GM23338 (cell line): ENCODE measurements at regions not wholly inside any gene's neighbourhood (a gene's known extent, or its start where the extent isn't known, plus 50 kb on each side); places are given as distances from the start of the nearest gene placed in this dataset.

ENCODE experiments used
- ATAC-seq: fragments of 200-7000 bp; cut with Tn5 transposase; 3 replicates; pipeline ENCODE4 v1.9.1; 2020
- DNase-seq: peaks from one replicate; pipeline ENCODE4 v3.0.0-alpha.2; 2015; ENCODE audit warnings: low spot score
- H2AFZ ChIP-seq: fragments of 200-600 bp; sonication (generic); 2 replicates; pipeline ENCODE4 v1.8.0; 2016; ENCODE audit warnings: antibody characterized with exemption, mild to moderate bottlenecking, moderate library complexity
- H3F3A ChIP-seq: fragments of 200-600 bp; sonication (generic); replicated peaks from 2 replicates; pipeline ENCODE4 v1.8.0; 2017; ENCODE audit warnings: antibody characterized with exemption, mixed run types, low read depth
- H3K27ac ChIP-seq: fragments of 200-600 bp; sonication (generic); 2 replicates; pipeline ENCODE4 v1.6.1; 2016; ENCODE audit warnings: low read depth
- H3K27me3 ChIP-seq: fragments of 200-600 bp; sonication (generic); 2 replicates; pipeline ENCODE4 v1.8.0; 2016; ENCODE audit warnings: mild to moderate bottlenecking, mixed run types, moderate library complexity; ENCODE audit not compliant: insufficient read depth
- H3K36me3 ChIP-seq: fragments of 200-600 bp; sonication (generic); 2 replicates; pipeline ENCODE4 v1.8.0; 2016; ENCODE audit warnings: mild to moderate bottlenecking; ENCODE audit not compliant: insufficient read depth
- H3K4me1 ChIP-seq: fragments of 200-600 bp; sonication (generic); 2 replicates; pipeline ENCODE4 v1.8.0; 2016; ENCODE audit warnings: mild to moderate bottlenecking, moderate library complexity; ENCODE audit not compliant: insufficient read depth
- H3K4me2 ChIP-seq: fragments of 200-600 bp; sonication (generic); 2 replicates; pipeline ENCODE4 v1.7.1; 2017; ENCODE audit warnings: mixed run types
- H3K4me3 ChIP-seq: fragments of 200-600 bp; sonication (generic); 2 replicates; pipeline ENCODE4 v1.6.1; 2016; ENCODE audit warnings: mixed run types
- H3K79me2 ChIP-seq: fragments of 200-600 bp; sonication (generic); replicated peaks from 2 replicates; pipeline ENCODE4 v1.8.0; 2017; ENCODE audit warnings: mild to moderate bottlenecking; ENCODE audit not compliant: insufficient read depth
- H3K9me2 ChIP-seq: fragments of 200-600 bp; sonication (generic); 2 replicates; pipeline ENCODE4 v1.8.0; 2017; ENCODE audit not compliant: insufficient read depth
- H4K20me1 ChIP-seq: fragments of 200-600 bp; sonication (generic); replicated peaks from 2 replicates; pipeline ENCODE4 v1.8.0; 2017; ENCODE audit warnings: mild to moderate bottlenecking; ENCODE audit not compliant: insufficient read depth
- H3K27ac Mint-ChIP-seq: 2 replicates; pipeline ENCODE4 v1.8.0; 2020; ENCODE audit warnings: inconsistent platforms, mild to moderate bottlenecking, moderate library complexity, mixed read lengths
- H3K27me3 Mint-ChIP-seq: 3 replicates; pipeline ENCODE4 v1.8.0; 2022; ENCODE audit warnings: low read depth, mild to moderate bottlenecking, moderate library complexity, mixed read lengths, inconsistent platforms; ENCODE audit not compliant: insufficient read depth, poor library complexity
- H3K36me3 Mint-ChIP-seq: 3 replicates; pipeline ENCODE4 v1.8.0; 2021; ENCODE audit warnings: low read depth, mild to moderate bottlenecking, inconsistent platforms, moderate library complexity, mixed read lengths
- H3K4me1 Mint-ChIP-seq: 3 replicates; pipeline ENCODE4 v1.8.0; 2020; ENCODE audit warnings: mild to moderate bottlenecking, inconsistent platforms, mixed read lengths
- H3K4me3 Mint-ChIP-seq: 3 replicates; pipeline ENCODE4 v1.8.0; 2021; ENCODE audit warnings: moderate library complexity, mild to moderate bottlenecking, inconsistent platforms, mixed read lengths
- H3K9me3 Mint-ChIP-seq: 3 replicates; pipeline ENCODE4 v1.8.0; 2020; ENCODE audit warnings: moderate library complexity, mild to moderate bottlenecking, inconsistent platforms, mixed read lengths
- CREB1 ChIP-seq: fragments of 250-450 bp; sonication (Bioruptor Pico); IDR thresholded peaks from 2 replicates; pipeline ENCODE4 v1.5.0; 2020; ENCODE audit warnings: low read depth, mild to moderate bottlenecking, moderate library complexity
- EZH2 ChIP-seq: fragments of 200-600 bp; sonication (generic); IDR thresholded peaks from one replicate; pipeline ENCODE4 v1.8.0; 2017; ENCODE audit warnings: antibody characterized with exemption, mild to moderate bottlenecking, low read depth; ENCODE audit not compliant: unreplicated experiment
- EZH2phosphoT487 ChIP-seq: fragments of 200-600 bp; sonication (generic); IDR thresholded peaks from one replicate; pipeline ENCODE4 v1.8.1; 2018; ENCODE audit warnings: antibody characterized with exemption; ENCODE audit not compliant: unreplicated experiment
- JUNB ChIP-seq: IDR thresholded peaks from one replicate; pipeline ENCODE4 v1.6.1; 2016; ENCODE audit warnings: antibody characterized with exemption; ENCODE audit not compliant: unreplicated experiment
- NANOG ChIP-seq: IDR thresholded peaks from 2 replicates; pipeline ENCODE4 v1.6.1; 2016; ENCODE audit warnings: antibody characterized with exemption, borderline replicate concordance
- POLR2AphosphoS5 ChIP-seq: IDR thresholded peaks from 2 replicates; pipeline ENCODE4 v1.6.1; 2016; ENCODE audit warnings: antibody characterized with exemption, low read depth
- STAT1 ChIP-seq: IDR thresholded peaks from one replicate; pipeline ENCODE4 v1.6.1; 2016; ENCODE audit warnings: antibody characterized with exemption; ENCODE audit not compliant: unreplicated experiment
- ZNF114 ChIP-seq: fragments of 250-450 bp; sonication (Bioruptor Pico); IDR thresholded peaks from 2 replicates; pipeline ENCODE4 v1.5.0; 2020; ENCODE audit warnings: mild to moderate bottlenecking, moderate library complexity
- ZNF331 ChIP-seq: fragments of 250-450 bp; sonication (Bioruptor Pico); IDR thresholded peaks from 2 replicates; pipeline ENCODE4 v1.5.0; 2020; ENCODE audit warnings: low read depth, mild to moderate bottlenecking, moderate library complexity
- TF ChIP-seq, protein P1 (sequence below): IDR thresholded peaks from 2 replicates; pipeline ENCODE4 v1.6.1; 2016; ENCODE audit warnings: antibody characterized with exemption
- TF ChIP-seq, protein P2 (sequence below): IDR thresholded peaks from one replicate; pipeline ENCODE4 v1.6.1; 2018; ENCODE audit warnings: antibody characterized with exemption; ENCODE audit not compliant: unreplicated experiment
- TF ChIP-seq, protein P3 (sequence below): fragments of 250-450 bp; sonication (Bioruptor Pico); IDR thresholded peaks from 2 replicates; pipeline ENCODE4 v1.5.0; 2020; ENCODE audit warnings: mild to moderate bottlenecking, moderate library complexity
- TF ChIP-seq, protein P4 (sequence below), 2 experiments: fragments of 200-600 bp in 1 of 2; sonication (generic) in 1 of 2; conservative IDR thresholded peaks; 2 replicates each; pipeline versions ENCODE4 v1.5.1 to v1.6.1; 2016 to 2017; ENCODE audit warnings: antibody characterized with exemption in 2 of 2, low read depth in 2 of 2, mild to moderate bottlenecking in 2 of 2, moderate library complexity in 1 of 2

DNA sequence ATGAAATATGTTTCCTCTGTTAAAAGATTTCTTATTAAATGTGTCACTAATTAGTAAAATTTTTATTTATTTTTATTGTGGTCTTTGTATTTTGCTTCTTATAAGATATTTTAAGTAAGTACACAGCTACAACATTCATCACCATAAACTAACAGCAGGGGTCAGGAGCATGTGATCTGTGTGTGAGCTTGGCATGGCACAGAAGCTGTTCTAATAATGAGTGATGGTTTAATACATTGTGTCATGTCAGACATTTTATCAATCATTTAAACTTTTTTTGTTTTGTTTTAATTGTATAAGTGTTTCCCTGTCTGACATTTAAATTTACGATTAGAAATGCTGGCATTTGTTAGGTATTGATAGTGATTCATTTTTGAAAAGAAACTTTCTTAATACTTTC is 585.4 kb downstream of the DSC3 start:
- H3K79me2 ChIP-seq, result no peaks in the 10 kb centered on the region
- TF ChIP-seq CREB1 (no peak), POLR2AphosphoS5 (no peak), EZH2 (no peak), ZNF114 (CRISPR knock-in tag) (no peak), JUNB (no peak), EZH2phosphoT487 (no peak), ZNF331 (CRISPR knock-in tag) (no peak), NANOG (no peak), STAT1 (no peak)
- TF ChIP-seq, protein P1, sequence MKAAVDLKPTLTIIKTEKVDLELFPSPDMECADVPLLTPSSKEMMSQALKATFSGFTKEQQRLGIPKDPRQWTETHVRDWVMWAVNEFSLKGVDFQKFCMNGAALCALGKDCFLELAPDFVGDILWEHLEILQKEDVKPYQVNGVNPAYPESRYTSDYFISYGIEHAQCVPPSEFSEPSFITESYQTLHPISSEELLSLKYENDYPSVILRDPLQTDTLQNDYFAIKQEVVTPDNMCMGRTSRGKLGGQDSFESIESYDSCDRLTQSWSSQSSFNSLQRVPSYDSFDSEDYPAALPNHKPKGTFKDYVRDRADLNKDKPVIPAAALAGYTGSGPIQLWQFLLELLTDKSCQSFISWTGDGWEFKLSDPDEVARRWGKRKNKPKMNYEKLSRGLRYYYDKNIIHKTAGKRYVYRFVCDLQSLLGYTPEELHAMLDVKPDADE, result no peak
- TF ChIP-seq, protein P2, sequence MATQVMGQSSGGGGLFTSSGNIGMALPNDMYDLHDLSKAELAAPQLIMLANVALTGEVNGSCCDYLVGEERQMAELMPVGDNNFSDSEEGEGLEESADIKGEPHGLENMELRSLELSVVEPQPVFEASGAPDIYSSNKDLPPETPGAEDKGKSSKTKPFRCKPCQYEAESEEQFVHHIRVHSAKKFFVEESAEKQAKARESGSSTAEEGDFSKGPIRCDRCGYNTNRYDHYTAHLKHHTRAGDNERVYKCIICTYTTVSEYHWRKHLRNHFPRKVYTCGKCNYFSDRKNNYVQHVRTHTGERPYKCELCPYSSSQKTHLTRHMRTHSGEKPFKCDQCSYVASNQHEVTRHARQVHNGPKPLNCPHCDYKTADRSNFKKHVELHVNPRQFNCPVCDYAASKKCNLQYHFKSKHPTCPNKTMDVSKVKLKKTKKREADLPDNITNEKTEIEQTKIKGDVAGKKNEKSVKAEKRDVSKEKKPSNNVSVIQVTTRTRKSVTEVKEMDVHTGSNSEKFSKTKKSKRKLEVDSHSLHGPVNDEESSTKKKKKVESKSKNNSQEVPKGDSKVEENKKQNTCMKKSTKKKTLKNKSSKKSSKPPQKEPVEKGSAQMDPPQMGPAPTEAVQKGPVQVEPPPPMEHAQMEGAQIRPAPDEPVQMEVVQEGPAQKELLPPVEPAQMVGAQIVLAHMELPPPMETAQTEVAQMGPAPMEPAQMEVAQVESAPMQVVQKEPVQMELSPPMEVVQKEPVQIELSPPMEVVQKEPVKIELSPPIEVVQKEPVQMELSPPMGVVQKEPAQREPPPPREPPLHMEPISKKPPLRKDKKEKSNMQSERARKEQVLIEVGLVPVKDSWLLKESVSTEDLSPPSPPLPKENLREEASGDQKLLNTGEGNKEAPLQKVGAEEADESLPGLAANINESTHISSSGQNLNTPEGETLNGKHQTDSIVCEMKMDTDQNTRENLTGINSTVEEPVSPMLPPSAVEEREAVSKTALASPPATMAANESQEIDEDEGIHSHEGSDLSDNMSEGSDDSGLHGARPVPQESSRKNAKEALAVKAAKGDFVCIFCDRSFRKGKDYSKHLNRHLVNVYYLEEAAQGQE, result no peak
- TF ChIP-seq, protein P3, sequence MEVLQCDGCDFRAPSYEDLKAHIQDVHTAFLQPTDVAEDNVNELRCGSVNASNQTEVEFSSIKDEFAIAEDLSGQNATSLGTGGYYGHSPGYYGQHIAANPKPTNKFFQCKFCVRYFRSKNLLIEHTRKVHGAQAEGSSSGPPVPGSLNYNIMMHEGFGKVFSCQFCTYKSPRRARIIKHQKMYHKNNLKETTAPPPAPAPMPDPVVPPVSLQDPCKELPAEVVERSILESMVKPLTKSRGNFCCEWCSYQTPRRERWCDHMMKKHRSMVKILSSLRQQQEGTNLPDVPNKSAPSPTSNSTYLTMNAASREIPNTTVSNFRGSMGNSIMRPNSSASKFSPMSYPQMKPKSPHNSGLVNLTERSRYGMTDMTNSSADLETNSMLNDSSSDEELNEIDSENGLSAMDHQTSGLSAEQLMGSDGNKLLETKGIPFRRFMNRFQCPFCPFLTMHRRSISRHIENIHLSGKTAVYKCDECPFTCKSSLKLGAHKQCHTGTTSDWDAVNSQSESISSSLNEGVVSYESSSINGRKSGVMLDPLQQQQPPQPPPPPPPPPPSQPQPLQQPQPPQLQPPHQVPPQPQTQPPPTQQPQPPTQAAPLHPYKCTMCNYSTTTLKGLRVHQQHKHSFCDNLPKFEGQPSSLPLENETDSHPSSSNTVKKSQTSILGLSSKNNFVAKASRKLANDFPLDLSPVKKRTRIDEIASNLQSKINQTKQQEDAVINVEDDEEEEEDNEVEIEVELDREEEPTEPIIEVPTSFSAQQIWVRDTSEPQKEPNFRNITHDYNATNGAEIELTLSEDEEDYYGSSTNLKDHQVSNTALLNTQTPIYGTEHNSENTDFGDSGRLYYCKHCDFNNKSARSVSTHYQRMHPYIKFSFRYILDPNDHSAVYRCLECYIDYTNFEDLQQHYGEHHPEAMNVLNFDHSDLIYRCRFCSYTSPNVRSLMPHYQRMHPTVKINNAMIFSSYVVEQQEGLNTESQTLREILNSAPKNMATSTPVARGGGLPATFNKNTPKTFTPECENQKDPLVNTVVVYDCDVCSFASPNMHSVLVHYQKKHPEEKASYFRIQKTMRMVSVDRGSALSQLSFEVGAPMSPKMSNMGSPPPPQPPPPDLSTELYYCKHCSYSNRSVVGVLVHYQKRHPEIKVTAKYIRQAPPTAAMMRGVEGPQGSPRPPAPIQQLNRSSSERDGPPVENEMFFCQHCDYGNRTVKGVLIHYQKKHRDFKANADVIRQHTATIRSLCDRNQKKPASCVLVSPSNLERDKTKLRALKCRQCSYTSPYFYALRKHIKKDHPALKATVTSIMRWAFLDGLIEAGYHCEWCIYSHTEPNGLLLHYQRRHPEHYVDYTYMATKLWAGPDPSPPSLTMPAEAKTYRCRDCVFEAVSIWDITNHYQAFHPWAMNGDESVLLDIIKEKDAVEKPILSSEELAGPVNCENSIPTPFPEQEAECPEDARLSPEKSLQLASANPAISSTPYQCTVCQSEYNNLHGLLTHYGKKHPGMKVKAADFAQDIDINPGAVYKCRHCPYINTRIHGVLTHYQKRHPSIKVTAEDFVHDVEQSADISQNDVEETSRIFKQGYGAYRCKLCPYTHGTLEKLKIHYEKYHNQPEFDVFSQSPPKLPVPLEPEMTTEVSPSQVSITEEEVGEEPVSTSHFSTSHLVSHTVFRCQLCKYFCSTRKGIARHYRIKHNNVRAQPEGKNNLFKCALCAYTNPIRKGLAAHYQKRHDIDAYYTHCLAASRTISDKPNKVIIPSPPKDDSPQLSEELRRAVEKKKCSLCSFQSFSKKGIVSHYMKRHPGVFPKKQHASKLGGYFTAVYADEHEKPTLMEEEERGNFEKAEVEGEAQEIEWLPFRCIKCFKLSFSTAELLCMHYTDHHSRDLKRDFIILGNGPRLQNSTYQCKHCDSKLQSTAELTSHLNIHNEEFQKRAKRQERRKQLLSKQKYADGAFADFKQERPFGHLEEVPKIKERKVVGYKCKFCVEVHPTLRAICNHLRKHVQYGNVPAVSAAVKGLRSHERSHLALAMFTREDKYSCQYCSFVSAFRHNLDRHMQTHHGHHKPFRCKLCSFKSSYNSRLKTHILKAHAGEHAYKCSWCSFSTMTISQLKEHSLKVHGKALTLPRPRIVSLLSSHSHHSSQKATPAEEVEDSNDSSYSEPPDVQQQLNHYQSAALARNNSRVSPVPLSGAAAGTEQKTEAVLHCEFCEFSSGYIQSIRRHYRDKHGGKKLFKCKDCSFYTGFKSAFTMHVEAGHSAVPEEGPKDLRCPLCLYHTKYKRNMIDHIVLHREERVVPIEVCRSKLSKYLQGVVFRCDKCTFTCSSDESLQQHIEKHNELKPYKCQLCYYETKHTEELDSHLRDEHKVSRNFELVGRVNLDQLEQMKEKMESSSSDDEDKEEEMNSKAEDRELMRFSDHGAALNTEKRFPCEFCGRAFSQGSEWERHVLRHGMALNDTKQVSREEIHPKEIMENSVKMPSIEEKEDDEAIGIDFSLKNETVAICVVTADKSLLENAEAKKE (CRISPR knock-in tag), result no peak
- TF ChIP-seq, protein P4, sequence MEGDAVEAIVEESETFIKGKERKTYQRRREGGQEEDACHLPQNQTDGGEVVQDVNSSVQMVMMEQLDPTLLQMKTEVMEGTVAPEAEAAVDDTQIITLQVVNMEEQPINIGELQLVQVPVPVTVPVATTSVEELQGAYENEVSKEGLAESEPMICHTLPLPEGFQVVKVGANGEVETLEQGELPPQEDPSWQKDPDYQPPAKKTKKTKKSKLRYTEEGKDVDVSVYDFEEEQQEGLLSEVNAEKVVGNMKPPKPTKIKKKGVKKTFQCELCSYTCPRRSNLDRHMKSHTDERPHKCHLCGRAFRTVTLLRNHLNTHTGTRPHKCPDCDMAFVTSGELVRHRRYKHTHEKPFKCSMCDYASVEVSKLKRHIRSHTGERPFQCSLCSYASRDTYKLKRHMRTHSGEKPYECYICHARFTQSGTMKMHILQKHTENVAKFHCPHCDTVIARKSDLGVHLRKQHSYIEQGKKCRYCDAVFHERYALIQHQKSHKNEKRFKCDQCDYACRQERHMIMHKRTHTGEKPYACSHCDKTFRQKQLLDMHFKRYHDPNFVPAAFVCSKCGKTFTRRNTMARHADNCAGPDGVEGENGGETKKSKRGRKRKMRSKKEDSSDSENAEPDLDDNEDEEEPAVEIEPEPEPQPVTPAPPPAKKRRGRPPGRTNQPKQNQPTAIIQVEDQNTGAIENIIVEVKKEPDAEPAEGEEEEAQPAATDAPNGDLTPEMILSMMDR (conservative IDR thresholded peaks at IDR 0.05; ENCODE audit: low read depth in 2 of 2), result no peak
- Mint-ChIP-seq H3K27ac (no peak overlapping the region), H3K27me3 (no peaks in the 10 kb centered on the region), H3K4me1 (no peaks in the 10 kb centered on the region), H3K9me3 (no peaks in the 10 kb centered on the region), H3K36me3 (no peaks in the 10 kb centered on the region), H3K4me3 (no peak overlapping the region)
- no peaks in the 10 kb centered on the region for H3K4me1 ChIP-seq
- H3K4me2 ChIP-seq, result no peak overlapping the region
- no peak overlapping the region for H3K27ac ChIP-seq
- no peaks in the 10 kb centered on the region for H3K36me3 ChIP-seq
- H3K27me3 ChIP-seq, result no peaks in the 10 kb centered on the region
- no peak overlapping the region for H2AFZ ChIP-seq
- ATAC-seq (no peak), DNase-seq (no peak)
- H3F3A ChIP-seq, result no peaks in the 10 kb centered on the region
- no peaks in the 10 kb centered on the region for H3K9me2 ChIP-seq
- no peaks in the 10 kb centered on the region for H4K20me1 ChIP-seq
- no peak overlapping the region for H3K4me3 ChIP-seq
